Gastrocnemius medialis (tissue), 4 donors: ENCODE measurements at regions not wholly inside any gene's neighbourhood (a gene's known extent, or its start where the extent isn't known, plus 50 kb on each side); places are given as distances from the start of the nearest gene placed in this dataset.

Experiments
- POLR2A ChIP-seq, 2 donors: fragments of 450-650 bp; IDR thresholded peaks; one replicate each; pipeline ENCODE4 v1.6.1; 2017; ENCODE audit warnings: antibody characterized with exemption in 2 of 2, mild to moderate bottlenecking in 2 of 2, moderate library complexity in 2 of 2
- TF ChIP-seq, protein P1 (sequence below), 5 experiments: fragments of 450-650 bp in 3 of 5; fragments of 200-600 bp in 2 of 5; sonication (generic) in 2 of 5; IDR thresholded peaks in 4 of 5; conservative IDR thresholded peaks in 1 of 5; 1 replicate in 4 of 5; 2 replicates in 1 of 5; pipeline ENCODE4 v1.5.1; 2016 to 2019; ENCODE audit warnings: antibody characterized with exemption in 5 of 5, mild to moderate bottlenecking in 3 of 5, moderate library complexity in 3 of 5

DNA sequence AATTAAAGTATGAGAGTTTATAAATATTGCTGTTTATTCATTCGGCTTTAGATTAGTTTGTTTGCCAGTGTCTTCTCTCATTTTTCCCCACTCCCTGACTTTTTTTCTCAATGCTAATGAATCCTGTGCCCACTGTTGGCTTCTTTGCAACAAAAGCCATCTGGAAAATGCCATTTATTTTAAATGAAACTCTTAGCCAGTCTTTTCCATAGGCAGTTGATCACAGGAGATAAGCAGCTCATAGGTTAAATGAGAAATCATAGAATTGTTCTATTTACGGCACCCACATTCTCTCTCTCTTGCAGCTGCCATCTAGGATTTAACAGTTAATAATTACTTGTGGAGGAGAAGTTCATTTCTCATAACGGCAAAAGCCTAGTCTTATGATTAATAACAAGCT, 249.3 kb upstream of the POM121L12 start:
- TF ChIP-seq, protein P1, sequence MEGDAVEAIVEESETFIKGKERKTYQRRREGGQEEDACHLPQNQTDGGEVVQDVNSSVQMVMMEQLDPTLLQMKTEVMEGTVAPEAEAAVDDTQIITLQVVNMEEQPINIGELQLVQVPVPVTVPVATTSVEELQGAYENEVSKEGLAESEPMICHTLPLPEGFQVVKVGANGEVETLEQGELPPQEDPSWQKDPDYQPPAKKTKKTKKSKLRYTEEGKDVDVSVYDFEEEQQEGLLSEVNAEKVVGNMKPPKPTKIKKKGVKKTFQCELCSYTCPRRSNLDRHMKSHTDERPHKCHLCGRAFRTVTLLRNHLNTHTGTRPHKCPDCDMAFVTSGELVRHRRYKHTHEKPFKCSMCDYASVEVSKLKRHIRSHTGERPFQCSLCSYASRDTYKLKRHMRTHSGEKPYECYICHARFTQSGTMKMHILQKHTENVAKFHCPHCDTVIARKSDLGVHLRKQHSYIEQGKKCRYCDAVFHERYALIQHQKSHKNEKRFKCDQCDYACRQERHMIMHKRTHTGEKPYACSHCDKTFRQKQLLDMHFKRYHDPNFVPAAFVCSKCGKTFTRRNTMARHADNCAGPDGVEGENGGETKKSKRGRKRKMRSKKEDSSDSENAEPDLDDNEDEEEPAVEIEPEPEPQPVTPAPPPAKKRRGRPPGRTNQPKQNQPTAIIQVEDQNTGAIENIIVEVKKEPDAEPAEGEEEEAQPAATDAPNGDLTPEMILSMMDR (IDR thresholded peaks at IDR 0.05 in 4 of 5, conservative IDR thresholded peaks at IDR 0.05 in 1 of 5) = no peak
- TF ChIP-seq POLR2A (IDR thresholded peaks at IDR 0.05) = no peak
